Activated T-helper 2 cell treated with anti-CD3 and anti-CD28 coated beads, Interferon-gamma antibody, Interleukin-2, Interleukin-4, amounts not matched to agents 10 μg/mL and 5 μg/mL and 100 μg/mL, durations not matched to agents 14 hours and 24 hours and 36 hours (primary cell): ENCODE measurements at regions not wholly inside any gene's neighbourhood (a gene's known extent, or its start where the extent isn't known, plus 50 kb on each side); places are given as distances from the start of the nearest gene placed in this dataset.
"Not testable (repeated sequence)": the region's sequence is repeated elsewhere in the genome, so short reads cannot be mapped to it uniquely, and the experiment has no call there.

Experiments used
- DNase-seq: peaks from one replicate; pipeline ENCODE4 v3.0.0; 2021; ENCODE audit warnings: low spot score
- H3K27ac Mint-ChIP-seq: one replicate; pipeline ENCODE4 v1.8.0; 2021; ENCODE audit warnings: mixed read lengths
- H3K27me3 Mint-ChIP-seq: one replicate; pipeline ENCODE4 v1.8.0; 2021; ENCODE audit warnings: low read depth, mixed read lengths
- H3K36me3 Mint-ChIP-seq: one replicate; pipeline ENCODE4 v1.8.0; 2021; ENCODE audit warnings: low read depth, mixed read lengths
- H3K4me1 Mint-ChIP-seq: one replicate; pipeline ENCODE4 v1.8.0; 2021; ENCODE audit warnings: low read depth, mixed read lengths
- H3K4me3 Mint-ChIP-seq: one replicate; pipeline ENCODE4 v1.8.0; 2021; ENCODE audit warnings: low read depth, mild to moderate bottlenecking, moderate library complexity, mixed read lengths
- H3K9me3 Mint-ChIP-seq: one replicate; pipeline ENCODE4 v1.8.0; 2021; ENCODE audit warnings: mixed read lengths
- intact Hi-C: fragments of 100-400 bp; cut with micrococcal nuclease; formaldehyde crosslinking; loops from one replicate; pipeline ENCODE4 v1.15.1; 2023

- no peaks in the 10 kb centered on the region for H3K36me3 Mint-ChIP-seq
- H3K9me3 Mint-ChIP-seq, result no peaks in the 10 kb centered on the region
- no peaks in the 10 kb centered on the region for H3K27me3 Mint-ChIP-seq
- no peak overlapping the region for H3K4me3 Mint-ChIP-seq
- intact Hi-C loops, result no loop called here
- H3K27ac Mint-ChIP-seq, result no peak overlapping the region
- peaks cover 16% of the 10 kb centered on the region for H3K4me1 Mint-ChIP-seq
- DNase-seq, result no peak
These were observed 73.0 kb downstream of the GADD45G start for GRCh38 chr9:89677702-89678395.

- intact Hi-C loops, result no loop called here
- no peak overlapping the region for H3K4me3 Mint-ChIP-seq
- H3K27ac Mint-ChIP-seq, result no peak overlapping the region
- H3K4me1 Mint-ChIP-seq, result peaks cover 16% of the 10 kb centered on the region
- H3K27me3 Mint-ChIP-seq, result no peaks in the 10 kb centered on the region
- no peaks in the 10 kb centered on the region for H3K9me3 Mint-ChIP-seq
- no peak for DNase-seq
- H3K36me3 Mint-ChIP-seq, result no peaks in the 10 kb centered on the region
These were observed 73.7 kb downstream of the GADD45G start for GRCh38 chr9:89678396-89679015.

GRCh38 chr9:89679016-89679415 lies 74.2 kb downstream of the GADD45G start:
- no peaks in the 10 kb centered on the region for H3K27me3 Mint-ChIP-seq
- intact Hi-C loops, result no loop called here
- no peaks in the 10 kb centered on the region for H3K9me3 Mint-ChIP-seq
- H3K36me3 Mint-ChIP-seq, result no peaks in the 10 kb centered on the region
- DNase-seq, result no peak
- H3K4me3 Mint-ChIP-seq, result no peak overlapping the region
- peaks cover 16% of the 10 kb centered on the region for H3K4me1 Mint-ChIP-seq
- H3K27ac Mint-ChIP-seq, result no peak overlapping the region

- no peak for DNase-seq
- no peak overlapping the region for H3K4me3 Mint-ChIP-seq
These were observed 74.8 kb downstream of the GADD45G start for GRCh38 chr9:89679581-89679980.

GRCh38 chr9:89680547-89681467 lies 76.0 kb downstream of the GADD45G start:
- H3K27me3 Mint-ChIP-seq, result no peaks in the 10 kb centered on the region
- no peak for DNase-seq
- H3K4me1 Mint-ChIP-seq, result peaks cover 16% of the 10 kb centered on the region
- no peak overlapping the region for H3K4me3 Mint-ChIP-seq
- no peaks in the 10 kb centered on the region for H3K9me3 Mint-ChIP-seq
- H3K27ac Mint-ChIP-seq, result no peak overlapping the region
- no peaks in the 10 kb centered on the region for H3K36me3 Mint-ChIP-seq
- intact Hi-C loops, result no loop called here

More at GRCh38 chr9:89679581-89679980, 74.8 kb downstream of the GADD45G start:
- no peak overlapping the region for H3K27ac Mint-ChIP-seq
- no peaks in the 10 kb centered on the region for H3K27me3 Mint-ChIP-seq
- intact Hi-C loops, result no loop called here
- H3K4me1 Mint-ChIP-seq, result peaks cover 16% of the 10 kb centered on the region
- H3K36me3 Mint-ChIP-seq, result no peaks in the 10 kb centered on the region
- H3K9me3 Mint-ChIP-seq, result no peaks in the 10 kb centered on the region

GRCh38 chr9:89681468-89681859 lies 76.7 kb downstream of the GADD45G start:
- H3K9me3 Mint-ChIP-seq, H3K4me3 Mint-ChIP-seq, H3K27ac Mint-ChIP-seq, DNase-seq, intact Hi-C loops, H3K36me3 Mint-ChIP-seq, H3K27me3 Mint-ChIP-seq: not testable (repeated sequence)
- peaks cover 16% of the 10 kb centered on the region for H3K4me1 Mint-ChIP-seq

GRCh38 chr9:89683626-89684025 lies 78.8 kb downstream of the GADD45G start:
- no peaks in the 10 kb centered on the region for H3K27me3 Mint-ChIP-seq
- intact Hi-C loops, result no loop called here

GRCh38 chr9:89684218-89684617 lies 79.4 kb downstream of the GADD45G start:
- H3K27ac Mint-ChIP-seq, result no peak overlapping the region
- H3K4me1 Mint-ChIP-seq, result peaks cover 15% of the 10 kb centered on the region
- intact Hi-C loops, result no loop called here
- H3K27me3 Mint-ChIP-seq, result no peaks in the 10 kb centered on the region
- DNase-seq, result no peak
- no peak overlapping the region for H3K4me3 Mint-ChIP-seq
- H3K36me3 Mint-ChIP-seq, result no peaks in the 10 kb centered on the region
- H3K9me3 Mint-ChIP-seq, result no peaks in the 10 kb centered on the region

More at GRCh38 chr9:89683626-89684025, 78.8 kb downstream of the GADD45G start:
- no peaks in the 10 kb centered on the region for H3K36me3 Mint-ChIP-seq
- no peak for DNase-seq
- H3K4me1 Mint-ChIP-seq, result peaks cover 13% of the 10 kb centered on the region
- H3K4me3 Mint-ChIP-seq, result no peak overlapping the region
- no peaks in the 10 kb centered on the region for H3K9me3 Mint-ChIP-seq
- H3K27ac Mint-ChIP-seq, result no peak overlapping the region

GRCh38 chr9:89684912-89685636 lies 80.3 kb downstream of the GADD45G start:
- H3K9me3 Mint-ChIP-seq, result no peaks in the 10 kb centered on the region
- peaks cover 11% of the 10 kb centered on the region for H3K4me1 Mint-ChIP-seq
- no peak overlapping the region for H3K4me3 Mint-ChIP-seq
- no peaks in the 10 kb centered on the region for H3K36me3 Mint-ChIP-seq
- DNase-seq, result no peak
- no peaks in the 10 kb centered on the region for H3K27me3 Mint-ChIP-seq
- H3K27ac Mint-ChIP-seq, result no peak overlapping the region
- intact Hi-C loops, result no loop called here

GRCh38 chr9:89685698-89686097 lies 80.9 kb downstream of the GADD45G start:
- no peak for DNase-seq
- Mint-ChIP-seq H3K27me3 (no peaks in the 10 kb centered on the region), H3K9me3 (no peaks in the 10 kb centered on the region), H3K4me3 (no peak overlapping the region), H3K4me1 (peaks cover 10% of the 10 kb centered on the region), H3K36me3 (no peaks in the 10 kb centered on the region), H3K27ac (no peak overlapping the region)
- intact Hi-C loops, result no loop called here

- H3K4me3 Mint-ChIP-seq, result no peak overlapping the region
- no peak overlapping the region for H3K27ac Mint-ChIP-seq
- no peaks in the 10 kb centered on the region for H3K9me3 Mint-ChIP-seq
- no peak for DNase-seq
- intact Hi-C loops, result no loop called here
- H3K27me3 Mint-ChIP-seq, result no peaks in the 10 kb centered on the region
- H3K4me1 Mint-ChIP-seq, result peaks cover 13% of the 10 kb centered on the region
- no peaks in the 10 kb centered on the region for H3K36me3 Mint-ChIP-seq
These were observed 81.3 kb downstream of the GADD45G start for GRCh38 chr9:89686126-89686525.

GRCh38 chr9:89686621-89687020 lies 81.8 kb downstream of the GADD45G start:
- Mint-ChIP-seq H3K4me1 (peaks cover 18% of the 10 kb centered on the region), H3K27me3 (no peaks in the 10 kb centered on the region), H3K9me3 (no peaks in the 10 kb centered on the region), H3K36me3 (no peaks in the 10 kb centered on the region), H3K27ac (no peak overlapping the region), H3K4me3 (no peak overlapping the region)
- intact Hi-C loops, result no loop called here
- DNase-seq, result no peak
